HG02870 (cell line): ENCODE measurements at regions not wholly inside any gene's neighbourhood (a gene's known extent, or its start where the extent isn't known, plus 50 kb on each side); places are given as distances from the start of the nearest gene placed in this dataset.
"Not testable (repeated sequence)": the region's sequence is repeated elsewhere in the genome, so short reads cannot be mapped to it uniquely, and the experiment has no call there.

ENCODE experiments used
- ATAC-seq: cut with Tn5 transposase; IDR thresholded peaks from one replicate; pipeline ENCODE4 v1.9.1; 2021; ENCODE audit warnings: mild to moderate bottlenecking, moderate library complexity; ENCODE audit not compliant: unreplicated experiment

DNA sequence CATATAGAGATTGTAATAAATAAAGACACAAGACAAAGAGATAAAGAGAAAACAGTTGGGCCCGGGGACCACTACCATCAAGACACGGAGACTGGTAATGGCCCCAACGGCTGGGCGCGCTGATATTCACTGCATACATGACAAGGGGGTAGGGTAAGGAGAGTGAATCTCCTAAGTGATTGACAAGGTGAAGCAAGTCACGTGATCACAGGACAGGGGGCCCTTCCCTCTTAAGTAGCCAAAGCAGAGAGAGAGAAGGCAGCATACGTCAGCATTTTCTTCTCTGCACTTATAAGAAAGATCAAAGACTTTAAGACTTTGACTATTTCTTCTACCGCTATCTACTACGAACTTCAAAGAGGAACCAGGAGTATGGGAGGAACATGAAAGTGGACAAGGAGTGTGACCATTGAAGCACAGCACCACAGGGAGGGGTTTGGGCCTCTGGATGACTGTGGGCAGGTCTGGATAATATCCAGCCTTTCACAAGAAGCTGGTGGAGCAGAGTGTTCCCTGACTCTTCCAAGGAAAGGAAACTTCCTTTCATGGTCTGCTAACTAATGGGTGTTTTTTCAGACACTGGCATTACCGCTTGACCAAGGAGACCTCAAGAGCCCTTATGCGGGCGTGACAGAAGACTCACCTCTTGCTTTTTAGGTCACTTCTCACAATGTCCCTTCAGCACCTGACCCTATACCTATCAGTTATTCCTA, 75.6 kb downstream of the MRPL39 start:
- not testable (repeated sequence) for ATAC-seq

DNA sequence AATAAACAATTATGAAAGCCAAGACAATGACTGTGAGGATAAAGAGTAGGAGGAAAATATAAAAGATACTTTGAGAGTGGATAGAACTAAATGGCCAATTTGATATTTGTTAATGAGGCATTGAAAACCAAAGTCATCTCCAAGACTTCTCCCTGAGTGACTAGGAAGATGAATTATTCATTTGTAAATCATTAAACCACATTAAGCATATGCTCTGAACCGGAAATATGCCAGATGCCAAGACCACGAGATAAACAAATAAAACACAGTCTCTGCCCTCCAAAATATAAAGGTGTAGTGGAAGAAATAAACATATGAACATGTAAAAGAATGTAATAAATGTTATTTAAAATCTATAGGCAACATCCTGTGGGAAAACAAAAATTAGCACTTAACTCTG, 78.8 kb downstream of the MRPL39 start:
- no peak for ATAC-seq

- no peak for ATAC-seq
These were observed 88.8 kb downstream of the MRPL39 start for GRCh38 chr21:25518491-25518911.

- no peak for ATAC-seq
These were observed 91.5 kb downstream of the MRPL39 start for GRCh38 chr21:25515484-25516405.

GRCh38 chr21:25513810-25514209, 93.5 kb downstream of the MRPL39 start:
- ATAC-seq, result no peak

GRCh38 chr21:25512095-25513081, 94.9 kb downstream of the MRPL39 start:
- ATAC-seq, result no peak

DNA sequence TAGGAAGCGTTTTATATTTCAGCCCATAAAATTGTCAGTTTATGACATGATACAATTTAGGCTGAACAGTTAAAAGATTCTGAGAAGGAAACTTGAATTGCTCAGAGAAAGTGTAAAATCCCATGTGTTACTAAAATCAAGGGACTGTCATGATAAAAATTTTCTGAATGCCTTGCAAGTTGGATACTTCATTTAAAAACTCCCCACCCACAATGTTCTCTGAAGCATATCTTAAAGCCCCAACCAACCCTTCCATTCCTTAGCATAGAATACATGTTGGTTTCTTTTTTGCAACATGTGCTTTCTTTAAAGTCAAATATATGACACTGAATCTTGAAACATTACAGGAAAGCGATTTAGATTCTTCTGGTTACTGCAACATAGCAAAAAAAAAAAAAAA, 97.4 kb downstream of the MRPL39 start:
- ATAC-seq, result peak; percentile 61

- no peak for ATAC-seq
These were observed 98.9 kb downstream of the MRPL39 start for GRCh38 chr21:25508364-25508763.

DNA sequence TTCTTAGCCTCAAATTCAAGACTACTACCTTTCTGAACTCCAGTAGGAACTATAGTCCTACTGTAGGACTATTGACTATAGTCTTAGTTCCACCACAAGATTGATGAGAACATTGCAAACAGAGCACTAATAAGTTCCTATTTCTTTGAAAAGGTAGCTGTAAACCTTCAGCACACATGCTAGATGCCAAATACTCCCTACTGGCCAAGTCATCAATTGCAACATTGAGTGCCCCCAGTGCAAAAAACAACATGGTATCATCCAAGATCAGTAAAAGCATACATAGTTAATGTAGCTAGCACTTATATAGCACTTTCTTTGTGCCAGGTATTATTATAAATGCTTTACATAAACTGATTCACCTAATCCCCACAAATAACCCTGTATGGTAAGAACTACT, 99.8 kb downstream of the MRPL39 start:
- ATAC-seq, result peak; percentile 43

GRCh38 chr21:25506887-25507286, 100.4 kb downstream of the MRPL39 start:
- no peak for ATAC-seq

- ATAC-seq, result no peak
These were observed 101.0 kb downstream of the MRPL39 start for GRCh38 chr21:25506261-25506660.

DNA sequence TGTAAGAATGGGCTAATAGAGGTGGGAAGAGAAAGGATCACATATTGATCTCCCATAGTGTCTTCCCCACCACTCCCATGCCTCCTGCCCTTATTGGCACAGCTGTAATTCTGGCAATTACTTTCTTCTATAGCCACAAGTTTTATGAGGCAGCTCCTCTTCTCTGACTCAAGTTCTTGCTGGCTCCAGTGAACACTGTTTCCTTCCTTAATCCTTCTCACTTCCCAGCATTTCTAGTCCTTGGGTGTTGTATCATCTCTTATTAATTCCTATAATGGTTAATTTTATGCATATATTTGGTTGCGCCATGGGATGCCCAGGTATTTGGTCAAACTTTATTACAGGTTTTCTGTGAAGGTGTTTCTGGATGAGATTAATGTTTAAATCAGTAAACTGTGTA, 103.3 kb downstream of the MRPL39 start:
- ATAC-seq, result no peak

DNA sequence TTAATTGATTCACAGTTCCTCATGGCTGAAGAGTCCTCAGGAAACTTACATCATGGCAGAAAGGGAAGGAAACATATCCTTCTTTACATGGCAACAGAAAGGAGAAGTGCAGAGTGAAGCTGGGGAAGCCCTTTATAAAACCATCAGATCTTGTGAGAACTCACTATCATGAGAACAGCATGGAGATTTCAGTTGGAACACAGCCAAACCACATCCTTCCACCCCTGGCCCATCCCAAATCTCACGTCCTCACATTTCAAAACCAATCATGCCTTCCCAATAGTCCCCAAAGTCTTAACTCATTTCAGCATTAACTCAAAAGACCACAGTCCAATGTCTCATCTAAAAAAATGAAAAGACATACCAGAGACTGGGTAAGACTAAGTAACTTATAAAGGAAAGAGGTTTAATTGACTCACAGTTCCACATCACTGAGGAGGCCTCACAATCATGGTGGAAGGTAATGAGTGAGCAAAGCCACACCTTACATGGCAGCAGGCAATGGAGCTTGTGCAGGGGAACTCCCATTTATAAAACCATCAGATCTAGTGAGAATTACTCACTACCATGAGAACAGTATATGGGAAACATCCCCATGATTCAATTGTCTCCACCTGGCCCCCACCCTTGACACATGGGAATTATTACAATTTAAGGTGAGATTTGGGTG, 105.2 kb downstream of the MRPL39 start:
- peak; percentile 69 for ATAC-seq

DNA sequence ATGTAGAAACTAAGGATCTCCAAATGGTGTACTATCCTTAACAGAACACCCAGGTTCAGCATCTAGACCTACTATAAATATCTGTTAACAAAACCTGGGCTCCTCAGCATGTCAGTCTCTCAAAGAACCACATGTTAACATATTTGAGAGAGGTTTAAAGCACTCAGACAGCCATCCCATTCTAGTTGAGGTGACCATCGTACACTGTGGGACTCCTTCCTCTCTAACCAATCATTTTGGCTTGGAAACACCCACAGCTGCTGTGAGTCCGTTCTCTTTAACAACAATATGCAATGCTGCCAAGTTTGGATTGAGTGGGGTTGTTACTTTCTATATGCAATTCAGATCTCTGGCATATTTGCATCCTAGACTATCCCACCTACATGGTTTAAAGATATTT, 105.8 kb downstream of the MRPL39 start:
- peak; percentile 10 for ATAC-seq

- no peak for ATAC-seq
These were observed 106.7 kb downstream of the MRPL39 start for GRCh38 chr21:25500598-25500997.

GRCh38 chr21:25496825-25497482, 110.3 kb downstream of the MRPL39 start:
- no peak for ATAC-seq

DNA sequence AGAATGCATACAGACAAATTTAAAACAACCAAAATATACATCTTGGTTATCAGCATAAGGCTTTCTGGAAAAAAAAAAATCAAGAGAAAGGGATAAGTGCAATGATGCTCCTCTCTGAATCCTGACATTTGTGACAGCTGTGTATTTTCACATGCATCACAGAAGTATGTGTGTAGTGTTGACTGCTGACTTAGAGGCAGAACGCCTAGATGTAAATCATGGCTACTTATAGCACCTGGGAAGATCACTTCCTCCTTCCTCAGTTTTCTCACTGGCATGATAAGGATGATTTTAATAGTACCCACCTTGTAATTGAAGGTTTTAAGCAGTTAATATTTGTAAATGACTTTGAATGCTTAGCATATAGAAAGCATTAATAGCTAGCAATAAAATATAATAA, 112.5 kb downstream of the MRPL39 start:
- no peak for ATAC-seq

DNA sequence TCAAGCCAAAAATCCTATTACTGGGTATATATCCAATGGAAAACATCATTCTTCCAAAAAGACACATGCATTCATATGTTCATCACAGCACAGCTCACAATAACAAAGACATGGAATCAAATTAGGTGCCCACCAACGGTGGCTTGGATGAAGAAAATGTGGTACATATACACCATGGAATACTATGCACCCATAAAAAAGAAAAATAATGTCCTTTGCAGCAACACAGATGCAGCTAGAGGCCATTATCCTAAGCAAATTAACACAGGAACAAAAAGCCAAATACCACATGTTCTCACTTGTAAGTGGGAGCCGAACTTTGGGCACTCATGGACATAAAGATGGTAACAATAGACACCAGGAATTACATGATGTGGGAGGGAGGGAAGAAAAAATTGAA, 113.6 kb downstream of the MRPL39 start:
- ATAC-seq, result no peak

GRCh38 chr21:25491267-25491666, 116.0 kb downstream of the MRPL39 start:
- no peak for ATAC-seq

- no peak for ATAC-seq
These were observed 116.5 kb downstream of the MRPL39 start for GRCh38 chr21:25490742-25491141.
